Ramos (cell line): ENCODE measurements at regions not wholly inside any gene's neighbourhood (a gene's known extent, or its start where the extent isn't known, plus 50 kb on each side); places are given as distances from the start of the nearest gene placed in this dataset.
"Not testable (repeated sequence)": the region's sequence is repeated elsewhere in the genome, so short reads cannot be mapped to it uniquely, and the experiment has no call there.

Source experiments
- in situ Hi-C: fragments of 300-500 bp; cut with MboI; formaldehyde crosslinking; loops from one replicate; pipeline ENCODE4 v1.14.3; 2022; ENCODE audit warnings: low sequenced_read_pairs; ENCODE audit not compliant: unreplicated experiment

GRCh38 chr20:22529150-22530019 is 55.0 kb downstream of the FOXA2 start:
- in situ Hi-C loops, result no loop called here

GRCh38 chr20:22526512-22527012 is 57.8 kb downstream of the FOXA2 start:
- in situ Hi-C loops, result no loop called here

- in situ Hi-C loops, result no loop called here
Observed at GRCh38 chr20:22525821-22526220, 58.6 kb downstream of the FOXA2 start.

GRCh38 chr20:22525069-22525820 is 59.1 kb downstream of the FOXA2 start:
- in situ Hi-C loops, result no loop called here

GRCh38 chr20:22524393-22525015 is 59.9 kb downstream of the FOXA2 start:
- in situ Hi-C loops, result no loop called here

- in situ Hi-C loops, result no loop called here
Observed at GRCh38 chr20:22523499-22524392, 60.6 kb downstream of the FOXA2 start.

GRCh38 chr20:22523128-22523498 is 61.3 kb downstream of the FOXA2 start:
- in situ Hi-C loops, result no loop called here

- in situ Hi-C loops, result no loop called here
Observed at GRCh38 chr20:22522701-22523100, 61.7 kb downstream of the FOXA2 start.

- in situ Hi-C loops, result not testable (repeated sequence)
Observed at GRCh38 chr20:22521940-22522339, 62.4 kb downstream of the FOXA2 start.

GRCh38 chr20:22520381-22520780 is 64.0 kb downstream of the FOXA2 start:
- in situ Hi-C loops, result no loop called here

GRCh38 chr20:22515264-22515663 is 69.1 kb downstream of the FOXA2 start:
- in situ Hi-C loops, result no loop called here

- in situ Hi-C loops, result no loop called here
Observed at GRCh38 chr20:22513574-22513973, 70.8 kb downstream of the FOXA2 start.

- in situ Hi-C loops, result no loop called here
Observed at GRCh38 chr20:22512911-22513489, 71.4 kb downstream of the FOXA2 start.

- in situ Hi-C loops, result no loop called here
Observed at GRCh38 chr20:22511943-22512910, 72.1 kb downstream of the FOXA2 start.

- in situ Hi-C loops, result no loop called here
Observed at GRCh38 chr20:22509843-22510147, 74.6 kb downstream of the FOXA2 start.

GRCh38 chr20:22509090-22509842 is 75.1 kb downstream of the FOXA2 start:
- in situ Hi-C loops, result no loop called here

- in situ Hi-C loops, result no loop called here
Observed at GRCh38 chr20:22508426-22508825, 75.9 kb downstream of the FOXA2 start.
